GM12878 (cell line): ENCODE measurements at regions not wholly inside any gene's neighbourhood (a gene's known extent, or its start where the extent isn't known, plus 50 kb on each side); places are given as distances from the start of the nearest gene placed in this dataset.

Experiments used
- ATAC-seq: fragments of 200-7000 bp; cut with Tn5 transposase; 3 replicates; pipeline ENCODE4 v1.9.1; 2020; ENCODE audit warnings: mild to moderate bottlenecking, moderate library complexity
- BruUV-seq: library from RNA; stranded (reverse); fragments of 400-500 nt; replicated peaks from 2 replicates; lab custom pipeline; 2021; lab: Mats Ljungman, UMichigan
- CTCF ChIA-PET: fragments of 300-600 bp; sonication (Branson Sonifier 250); formaldehyde crosslinking; extraction: SDS; loops from one replicate; lab custom pipeline; 2021; ENCODE audit warnings: inconsistent platforms; lab: Yijun Ruan, JAX
- POLR2A ChIA-PET: fragments of 350-600 bp; formaldehyde crosslinking; extraction: SDS; loops from one replicate; lab custom pipeline; 2021; ENCODE audit warnings: inconsistent platforms; lab: Charles Lee
- RAD21 ChIA-PET: fragments of 300-600 bp; sonication (Branson Sonifier 250); formaldehyde crosslinking; loops from one replicate; lab custom pipeline; 2023; ENCODE audit warnings: antibody characterized with exemption; ENCODE audit not compliant: unreplicated experiment; lab: Charles Lee
- SMC1A ChIA-PET: fragments of 300-600 bp; sonication (Branson Sonifier 250); formaldehyde crosslinking; loops from one replicate; lab custom pipeline; 2023; ENCODE audit not compliant: unreplicated experiment, uncharacterized antibody; lab: Charles Lee
- DNase-seq: peaks from one replicate; pipeline ENCODE4 v3.0.0-alpha.2; 2011; ENCODE audit warnings: low read depth, low spot score
- FAIRE-seq: peaks from 3 replicates; lab custom pipeline; 2011; peaks lifted over from hg19 to GRCh38; lab: Jason Lieb, UNC
- H2AFZ ChIP-seq: 2 replicates; pipeline ENCODE4 v1.6.0; 2011; ENCODE audit warnings: low read depth, low read length, control low read depth; ENCODE audit not compliant: control insufficient read depth
- H3K27ac ChIP-seq: 2 replicates; pipeline ENCODE4 v1.5.1; 2011; ENCODE audit warnings: control low read depth; ENCODE audit not compliant: control insufficient read depth, insufficient read depth
- H3K27me3 ChIP-seq, 2 experiments: replicated peaks in 1 of 2; 2 replicates each; pipeline versions ENCODE4 v1.6.0 to v1.6.1; 2011; ENCODE audit warnings: low read length in 1 of 2; ENCODE audit not compliant: control insufficient read depth in 2 of 2, insufficient read depth in 2 of 2
- H3K36me3 ChIP-seq, 2 experiments: 2 replicates each; pipeline ENCODE4 v1.5.1; 2011; ENCODE audit warnings: low read length in 1 of 2; ENCODE audit not compliant: control insufficient read depth in 2 of 2, insufficient read depth in 2 of 2
- H3K4me1 ChIP-seq: 2 replicates; pipeline ENCODE4 v1.6.1; 2011; ENCODE audit warnings: mild to moderate bottlenecking, low read length, moderate library complexity, mixed read lengths; ENCODE audit not compliant: control insufficient read depth, insufficient read depth
- H3K4me2 ChIP-seq: 2 replicates; pipeline ENCODE4 v1.6.0; 2011; ENCODE audit warnings: control low read depth; ENCODE audit not compliant: control insufficient read depth, insufficient read depth
- H3K4me3 ChIP-seq: fragments of 200-600 bp; sonication (generic); 2 replicates; pipeline ENCODE4 v1.5.1; 2016
- H3K79me2 ChIP-seq: 2 replicates; pipeline ENCODE4 v1.6.0; 2011; ENCODE audit warnings: low read length; ENCODE audit not compliant: control insufficient read depth, insufficient read depth
- H3K9ac ChIP-seq: 2 replicates; pipeline ENCODE4 v1.8.0; 2011; ENCODE audit warnings: low read length, control low read depth, mixed read lengths; ENCODE audit not compliant: control insufficient read depth, insufficient read depth
- H3K9me3 ChIP-seq: replicated peaks from 3 replicates; pipeline ENCODE4 v1.5.1; 2011; ENCODE audit warnings: mild to moderate bottlenecking, low read length; ENCODE audit not compliant: control insufficient read depth, insufficient read depth
- H4K20me1 ChIP-seq: 2 replicates; pipeline ENCODE4 v1.6.0; 2011; ENCODE audit not compliant: control insufficient read depth, insufficient read depth
- CBFB ChIP-seq: IDR thresholded peaks from 2 replicates; pipeline ENCODE4 v1.6.1; 2016; ENCODE audit warnings: antibody characterized with exemption, low read depth
- HCFC1 ChIP-seq: fragments of 150-350 bp; IDR thresholded peaks from 2 replicates; pipeline ENCODE4 v1.6.1; 2014; ENCODE audit warnings: low read length
- HDAC6 ChIP-seq: fragments of 200-600 bp; sonication (generic); IDR thresholded peaks from one replicate; pipeline ENCODE4 v1.8.0; 2017; ENCODE audit warnings: antibody characterized with exemption; ENCODE audit not compliant: unreplicated experiment
- KDM1A ChIP-seq: fragments of 200-600 bp; sonication (generic); IDR thresholded peaks from 2 replicates; pipeline ENCODE4 v1.6.1; 2016; ENCODE audit warnings: borderline replicate concordance
- LARP7 ChIP-seq: fragments of 450-650 bp; IDR thresholded peaks from 2 replicates; pipeline ENCODE4 v1.6.1; 2017; ENCODE audit warnings: mild to moderate bottlenecking
- NFYA ChIP-seq: IDR thresholded peaks from 2 replicates; pipeline ENCODE4 v1.6.1; 2011; ENCODE audit warnings: low read depth, mild to moderate bottlenecking, low read length, improper control_type of control experiment, borderline replicate concordance
- NFYB ChIP-seq: IDR thresholded peaks from 2 replicates; pipeline ENCODE4 v1.6.1; 2011; ENCODE audit warnings: low read depth, mild to moderate bottlenecking, low read length, improper control_type of control experiment, moderate library complexity; ENCODE audit not compliant: insufficient read depth
- NR2F1 ChIP-seq: fragments of 450-650 bp; conservative IDR thresholded peaks from 2 replicates; pipeline ENCODE4 v1.6.1; 2017; ENCODE audit warnings: mild to moderate bottlenecking
- RCOR1 ChIP-seq: conservative IDR thresholded peaks from 2 replicates; pipeline ENCODE4 v1.6.1; 2012; ENCODE audit warnings: low read depth, low read length, improper control_type of control experiment
- RFX5 ChIP-seq: IDR thresholded peaks from 2 replicates; pipeline ENCODE4 v1.6.1; 2011; ENCODE audit warnings: low read depth, low read length, improper control_type of control experiment
- SMARCA5 ChIP-seq: fragments of 450-650 bp; IDR thresholded peaks from 2 replicates; pipeline ENCODE4 v1.6.1; 2017; ENCODE audit warnings: mild to moderate bottlenecking
- SP1 ChIP-seq: IDR thresholded peaks from one replicate; pipeline ENCODE4 v1.6.1; 2011; ENCODE audit warnings: low read depth, low read length
- WGBS: methylation state at CpG from one replicate; pipeline ENCODE4 v1.1.6; 2016; ENCODE audit warnings: low lambda C conversion rate; ENCODE audit not compliant: insufficient replicate concordance, insufficient coverage; ENCODE audit errors: missing lambda C conversion rate; 5-methylcytosine and 5-hydroxymethylcytosine counted together
- in situ Hi-C: fragments of 300-500 bp; cut with MboI; formaldehyde crosslinking; loops from 9 replicates; pipeline ENCODE4 v1.14.3; 2018; ENCODE audit warnings: mixed read lengths
- intact Hi-C: fragments of 100-400 bp; cut with micrococcal nuclease; formaldehyde crosslinking; loops from one replicate; pipeline ENCODE4 v1.14.2; 2022; ENCODE audit not compliant: unreplicated experiment
- TF ChIP-seq, protein P1 (sequence below), 3 experiments: IDR thresholded peaks in 2 of 3; conservative IDR thresholded peaks in 1 of 3; 2 replicates each; pipeline ENCODE4 v1.5.1; 2011; ENCODE audit warnings: low read depth in 3 of 3, low read length in 3 of 3, mild to moderate bottlenecking in 3 of 3, control low read depth in 2 of 3, moderate library complexity in 2 of 3, inconsistent platforms in 1 of 3, mixed read lengths in 1 of 3; ENCODE audit not compliant: control insufficient read depth in 2 of 3, insufficient read depth in 1 of 3; ENCODE audit errors: extremely low read depth in 1 of 3
- TF ChIP-seq, protein P2 (sequence below): fragments of 450-650 bp; formaldehyde crosslinking; IDR thresholded peaks from 2 replicates; pipeline ENCODE4 v1.4.0; 2022; ENCODE audit warnings: mild to moderate bottlenecking, moderate library complexity
- TF ChIP-seq, protein P3 (sequence below): IDR thresholded peaks from 2 replicates; pipeline ENCODE4 v1.6.1; 2011; ENCODE audit warnings: low read depth, low read length, improper control_type of control experiment, borderline replicate concordance
- TF ChIP-seq, protein P4 (sequence below): IDR thresholded peaks from 2 replicates; pipeline ENCODE4 v1.6.1; 2011; ENCODE audit warnings: mild to moderate bottlenecking, low read depth, low read length, moderate library complexity; ENCODE audit not compliant: insufficient replicate concordance
- TF ChIP-seq, protein P5 (sequence below): fragments of 450-650 bp; IDR thresholded peaks from 2 replicates; pipeline ENCODE4 v1.6.1; 2016; ENCODE audit warnings: mild to moderate bottlenecking

DNA sequence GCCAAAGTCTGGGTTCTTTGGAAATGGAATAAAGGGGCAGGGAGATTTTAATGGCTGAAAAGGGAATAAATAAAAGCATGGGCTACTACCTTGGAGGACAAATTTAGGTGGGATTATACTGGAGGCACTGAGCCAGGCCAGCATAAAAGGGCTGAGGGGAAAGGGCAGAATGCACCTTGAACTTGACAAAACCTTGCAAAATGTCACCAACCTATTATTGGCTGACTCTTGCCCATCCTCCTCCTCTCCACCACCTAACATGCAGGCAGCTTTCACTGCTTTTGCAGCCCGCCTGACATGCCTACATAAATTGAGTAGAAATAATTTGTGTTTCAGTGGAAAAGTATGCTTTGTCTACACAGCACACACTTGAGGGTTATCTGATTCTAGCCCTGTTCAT lies 65.3 kb upstream of the ABLIM1 start:
- CTCF ChIA-PET, result no interaction called here
- H3K27me3 ChIP-seq, result no peaks in the 10 kb centered on the region
- POLR2A ChIA-PET, result no interaction called here
- H3K79me2 ChIP-seq, result no peaks in the 10 kb centered on the region
- no peaks in the 10 kb centered on the region for H3K36me3 ChIP-seq
- DNase-seq, result no peak
- H2AFZ ChIP-seq, result no peak overlapping the region
- H3K9me3 ChIP-seq, result no peaks in the 10 kb centered on the region
- SMC1A ChIA-PET, result interaction anchor here (0.6 kb wide), 1 partner anchor 843 kb away, joined by 3 read pairs; no protein-coding TSS in a partner anchor
- intact Hi-C loops, result no loop called here
- ATAC-seq, result no peak
- H4K20me1 ChIP-seq, result no peaks in the 10 kb centered on the region
- no peak overlapping the region for H3K9ac ChIP-seq
- 0% methylated on average over 1 of the region's 1 CpG for WGBS
- H3K4me2 ChIP-seq, result no peak overlapping the region
- H3K4me3 ChIP-seq, result no peak overlapping the region
- in situ Hi-C loops, result no loop called here
- BruUV-seq, result no TSS peak
- RAD21 ChIA-PET, result no interaction called here
- FAIRE-seq, result no peak
- H3K4me1 ChIP-seq, result no peaks in the 10 kb centered on the region
- no peak overlapping the region for H3K27ac ChIP-seq
- TF ChIP-seq, protein P1, sequence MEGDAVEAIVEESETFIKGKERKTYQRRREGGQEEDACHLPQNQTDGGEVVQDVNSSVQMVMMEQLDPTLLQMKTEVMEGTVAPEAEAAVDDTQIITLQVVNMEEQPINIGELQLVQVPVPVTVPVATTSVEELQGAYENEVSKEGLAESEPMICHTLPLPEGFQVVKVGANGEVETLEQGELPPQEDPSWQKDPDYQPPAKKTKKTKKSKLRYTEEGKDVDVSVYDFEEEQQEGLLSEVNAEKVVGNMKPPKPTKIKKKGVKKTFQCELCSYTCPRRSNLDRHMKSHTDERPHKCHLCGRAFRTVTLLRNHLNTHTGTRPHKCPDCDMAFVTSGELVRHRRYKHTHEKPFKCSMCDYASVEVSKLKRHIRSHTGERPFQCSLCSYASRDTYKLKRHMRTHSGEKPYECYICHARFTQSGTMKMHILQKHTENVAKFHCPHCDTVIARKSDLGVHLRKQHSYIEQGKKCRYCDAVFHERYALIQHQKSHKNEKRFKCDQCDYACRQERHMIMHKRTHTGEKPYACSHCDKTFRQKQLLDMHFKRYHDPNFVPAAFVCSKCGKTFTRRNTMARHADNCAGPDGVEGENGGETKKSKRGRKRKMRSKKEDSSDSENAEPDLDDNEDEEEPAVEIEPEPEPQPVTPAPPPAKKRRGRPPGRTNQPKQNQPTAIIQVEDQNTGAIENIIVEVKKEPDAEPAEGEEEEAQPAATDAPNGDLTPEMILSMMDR (IDR thresholded peaks at IDR 0.05 in 2 of 3, conservative IDR thresholded peaks at IDR 0.05 in 1 of 3; ENCODE audit: control insufficient read depth in 2 of 3, extremely low read depth in 1 of 3, insufficient read depth in 1 of 3, low read depth in 3 of 3, low read length in 3 of 3), result no peak
- TF ChIP-seq SP1 (no peak), RFX5 (no peak), NFYA (no peak), KDM1A (no peak), HCFC1 (no peak), HDAC6 (no peak), CBFB (no peak), NR2F1 (no peak), NFYB (no peak), SMARCA5 (no peak), LARP7 (no peak), RCOR1 (no peak)
- TF ChIP-seq, protein P2, sequence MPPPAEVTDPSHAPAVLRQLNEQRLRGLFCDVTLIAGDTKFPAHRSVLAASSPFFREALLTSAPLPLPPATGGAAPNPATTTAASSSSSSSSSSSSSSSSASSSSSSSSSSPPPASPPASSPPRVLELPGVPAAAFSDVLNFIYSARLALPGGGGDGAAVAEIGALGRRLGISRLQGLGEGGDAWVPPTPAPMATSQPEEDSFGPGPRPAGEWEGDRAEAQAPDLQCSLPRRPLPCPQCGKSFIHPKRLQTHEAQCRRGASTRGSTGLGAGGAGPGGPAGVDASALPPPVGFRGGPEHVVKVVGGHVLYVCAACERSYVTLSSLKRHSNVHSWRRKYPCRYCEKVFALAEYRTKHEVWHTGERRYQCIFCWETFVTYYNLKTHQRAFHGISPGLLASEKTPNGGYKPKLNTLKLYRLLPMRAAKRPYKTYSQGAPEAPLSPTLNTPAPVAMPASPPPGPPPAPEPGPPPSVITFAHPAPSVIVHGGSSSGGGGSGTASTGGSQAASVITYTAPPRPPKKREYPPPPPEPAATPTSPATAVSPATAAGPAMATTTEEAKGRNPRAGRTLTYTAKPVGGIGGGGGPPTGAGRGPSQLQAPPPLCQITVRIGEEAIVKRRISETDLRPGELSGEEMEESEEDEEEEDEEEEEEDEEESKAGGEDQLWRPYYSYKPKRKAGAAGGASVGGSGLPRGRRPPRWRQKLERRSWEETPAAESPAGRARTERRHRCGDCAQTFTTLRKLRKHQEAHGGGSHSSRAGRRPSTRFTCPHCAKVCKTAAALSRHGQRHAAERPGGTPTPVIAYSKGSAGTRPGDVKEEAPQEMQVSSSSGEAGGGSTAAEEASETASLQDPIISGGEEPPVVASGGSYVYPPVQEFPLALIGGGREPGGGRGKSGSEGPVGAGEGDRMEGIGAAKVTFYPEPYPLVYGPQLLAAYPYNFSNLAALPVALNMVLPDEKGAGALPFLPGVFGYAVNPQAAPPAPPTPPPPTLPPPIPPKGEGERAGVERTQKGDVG (CRISPR knock-in tag), result no peak
- TF ChIP-seq, protein P3, sequence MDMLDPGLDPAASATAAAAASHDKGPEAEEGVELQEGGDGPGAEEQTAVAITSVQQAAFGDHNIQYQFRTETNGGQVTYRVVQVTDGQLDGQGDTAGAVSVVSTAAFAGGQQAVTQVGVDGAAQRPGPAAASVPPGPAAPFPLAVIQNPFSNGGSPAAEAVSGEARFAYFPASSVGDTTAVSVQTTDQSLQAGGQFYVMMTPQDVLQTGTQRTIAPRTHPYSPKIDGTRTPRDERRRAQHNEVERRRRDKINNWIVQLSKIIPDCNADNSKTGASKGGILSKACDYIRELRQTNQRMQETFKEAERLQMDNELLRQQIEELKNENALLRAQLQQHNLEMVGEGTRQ, result no peak
- TF ChIP-seq, protein P4, sequence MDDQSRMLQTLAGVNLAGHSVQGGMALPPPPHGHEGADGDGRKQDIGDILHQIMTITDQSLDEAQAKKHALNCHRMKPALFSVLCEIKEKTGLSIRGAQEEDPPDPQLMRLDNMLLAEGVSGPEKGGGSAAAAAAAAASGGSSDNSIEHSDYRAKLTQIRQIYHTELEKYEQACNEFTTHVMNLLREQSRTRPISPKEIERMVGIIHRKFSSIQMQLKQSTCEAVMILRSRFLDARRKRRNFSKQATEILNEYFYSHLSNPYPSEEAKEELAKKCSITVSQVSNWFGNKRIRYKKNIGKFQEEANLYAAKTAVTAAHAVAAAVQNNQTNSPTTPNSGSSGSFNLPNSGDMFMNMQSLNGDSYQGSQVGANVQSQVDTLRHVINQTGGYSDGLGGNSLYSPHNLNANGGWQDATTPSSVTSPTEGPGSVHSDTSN, result no peak
- TF ChIP-seq, protein P5, sequence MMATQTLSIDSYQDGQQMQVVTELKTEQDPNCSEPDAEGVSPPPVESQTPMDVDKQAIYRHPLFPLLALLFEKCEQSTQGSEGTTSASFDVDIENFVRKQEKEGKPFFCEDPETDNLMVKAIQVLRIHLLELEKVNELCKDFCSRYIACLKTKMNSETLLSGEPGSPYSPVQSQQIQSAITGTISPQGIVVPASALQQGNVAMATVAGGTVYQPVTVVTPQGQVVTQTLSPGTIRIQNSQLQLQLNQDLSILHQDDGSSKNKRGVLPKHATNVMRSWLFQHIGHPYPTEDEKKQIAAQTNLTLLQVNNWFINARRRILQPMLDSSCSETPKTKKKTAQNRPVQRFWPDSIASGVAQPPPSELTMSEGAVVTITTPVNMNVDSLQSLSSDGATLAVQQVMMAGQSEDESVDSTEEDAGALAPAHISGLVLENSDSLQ, result no peak
